Dendritic cell treated with granulocyte-macrophage colony-stimulating factor and Interleukin-4, amounts not matched to agents 40 ng/mL and 50 ng/mL, for 4 days (primary cell): ENCODE measurements at regions not wholly inside any gene's neighbourhood (a gene's known extent, or its start where the extent isn't known, plus 50 kb on each side); places are given as distances from the start of the nearest gene placed in this dataset.
"Not testable (repeated sequence)": the region's sequence is repeated elsewhere in the genome, so short reads cannot be mapped to it uniquely, and the experiment has no call there.

Experiments
- H3K27ac Mint-ChIP-seq: one replicate; pipeline ENCODE4 v1.8.0; 2022; ENCODE audit warnings: mild to moderate bottlenecking, mixed read lengths
- H3K27me3 Mint-ChIP-seq: one replicate; pipeline ENCODE4 v1.8.0; 2022; ENCODE audit warnings: mild to moderate bottlenecking, mixed read lengths
- H3K36me3 Mint-ChIP-seq: one replicate; pipeline ENCODE4 v1.8.0; 2022; ENCODE audit warnings: low read depth, mixed read lengths
- H3K4me1 Mint-ChIP-seq: one replicate; pipeline ENCODE4 v1.8.0; 2022; ENCODE audit warnings: low read depth, mixed read lengths
- H3K4me3 Mint-ChIP-seq: one replicate; pipeline ENCODE4 v1.8.0; 2022; ENCODE audit warnings: mild to moderate bottlenecking, moderate library complexity, mixed read lengths
- H3K9me3 Mint-ChIP-seq: one replicate; pipeline ENCODE4 v1.8.0; 2022; ENCODE audit warnings: mixed read lengths
- intact Hi-C: fragments of 100-400 bp; cut with micrococcal nuclease; formaldehyde crosslinking; loops from one replicate; pipeline ENCODE4 v1.15.0; 2022

- Mint-ChIP-seq H3K27ac (no peak overlapping the region), H3K9me3 (no peaks in the 10 kb centered on the region), H3K4me1 (no peaks in the 10 kb centered on the region), H3K4me3 (no peak overlapping the region), H3K36me3 (no peaks in the 10 kb centered on the region), H3K27me3 (no peaks in the 10 kb centered on the region)
- intact Hi-C loops, result no loop called here
These were observed 603.1 kb downstream of the ETNK1 start for GRCh38 chr12:23228101-23228500.

GRCh38 chr12:23230899-23231298, 605.9 kb downstream of the ETNK1 start:
- Mint-ChIP-seq H3K36me3 (no peaks in the 10 kb centered on the region), H3K4me3 (no peak overlapping the region), H3K9me3 (no peaks in the 10 kb centered on the region), H3K27me3 (no peaks in the 10 kb centered on the region), H3K27ac (no peak overlapping the region), H3K4me1 (no peaks in the 10 kb centered on the region)
- intact Hi-C loops, result no loop called here

GRCh38 chr12:23236066-23236780, 611.3 kb downstream of the ETNK1 start:
- H3K9me3 Mint-ChIP-seq, result no peaks in the 10 kb centered on the region
- intact Hi-C loops, result no loop called here
- H3K4me1 Mint-ChIP-seq, result no peaks in the 10 kb centered on the region

GRCh38 chr12:23236811-23237210, 611.8 kb downstream of the ETNK1 start:
- H3K36me3 Mint-ChIP-seq, result no peaks in the 10 kb centered on the region
- intact Hi-C loops, result no loop called here
- H3K9me3 Mint-ChIP-seq, result no peaks in the 10 kb centered on the region
- no peaks in the 10 kb centered on the region for H3K27me3 Mint-ChIP-seq
- no peaks in the 10 kb centered on the region for H3K4me1 Mint-ChIP-seq
- H3K27ac Mint-ChIP-seq, result no peak overlapping the region
- H3K4me3 Mint-ChIP-seq, result no peak overlapping the region

More at GRCh38 chr12:23236066-23236780, 611.3 kb downstream of the ETNK1 start:
- no peak overlapping the region for H3K27ac Mint-ChIP-seq
- H3K27me3 Mint-ChIP-seq, result no peaks in the 10 kb centered on the region
- H3K4me3 Mint-ChIP-seq, result no peak overlapping the region
- H3K36me3 Mint-ChIP-seq, result no peaks in the 10 kb centered on the region

GRCh38 chr12:23238190-23238589, 613.2 kb downstream of the ETNK1 start:
- Mint-ChIP-seq H3K4me1 (no peaks in the 10 kb centered on the region), H3K27me3 (no peaks in the 10 kb centered on the region), H3K27ac (no peak overlapping the region), H3K9me3 (peaks cover 6% of the 10 kb centered on the region), H3K4me3 (no peak overlapping the region), H3K36me3 (no peaks in the 10 kb centered on the region)
- intact Hi-C loops, result no loop called here

GRCh38 chr12:23238957-23239356, 614.0 kb downstream of the ETNK1 start:
- no peak overlapping the region for H3K27ac Mint-ChIP-seq
- H3K4me3 Mint-ChIP-seq, result no peak overlapping the region
- H3K9me3 Mint-ChIP-seq, result peaks cover 11% of the 10 kb centered on the region
- H3K36me3 Mint-ChIP-seq, result no peaks in the 10 kb centered on the region
- no peaks in the 10 kb centered on the region for H3K27me3 Mint-ChIP-seq
- intact Hi-C loops, result no loop called here
- H3K4me1 Mint-ChIP-seq, result no peaks in the 10 kb centered on the region

- Mint-ChIP-seq H3K27ac (no peak overlapping the region), H3K9me3 (peaks cover 12% of the 10 kb centered on the region), H3K4me1 (no peaks in the 10 kb centered on the region), H3K27me3 (no peaks in the 10 kb centered on the region), H3K4me3 (no peak overlapping the region), H3K36me3 (no peaks in the 10 kb centered on the region)
- intact Hi-C loops, result no loop called here
These were observed 620.2 kb downstream of the ETNK1 start for GRCh38 chr12:23245186-23245585.

- Mint-ChIP-seq H3K9me3 (peaks cover 49% of the 10 kb centered on the region), H3K4me1 (no peaks in the 10 kb centered on the region), H3K27ac (no peak overlapping the region), H3K4me3 (no peak overlapping the region), H3K27me3 (no peaks in the 10 kb centered on the region), H3K36me3 (no peaks in the 10 kb centered on the region)
- intact Hi-C loops, result no loop called here
These were observed 628.2 kb downstream of the ETNK1 start for GRCh38 chr12:23253191-23253590.

GRCh38 chr12:23253910-23254309, 628.9 kb downstream of the ETNK1 start:
- H3K4me3 Mint-ChIP-seq, H3K27ac Mint-ChIP-seq, H3K4me1 Mint-ChIP-seq, H3K27me3 Mint-ChIP-seq, intact Hi-C loops, H3K36me3 Mint-ChIP-seq: not testable (repeated sequence)
- peaks cover 49% of the 10 kb centered on the region for H3K9me3 Mint-ChIP-seq

GRCh38 chr12:23259558-23259957, 634.6 kb downstream of the ETNK1 start:
- Mint-ChIP-seq H3K4me3 (no peak overlapping the region), H3K36me3 (no peaks in the 10 kb centered on the region), H3K9me3 (peaks cover 25% of the 10 kb centered on the region), H3K4me1 (no peaks in the 10 kb centered on the region), H3K27ac (no peak overlapping the region), H3K27me3 (no peaks in the 10 kb centered on the region)
- intact Hi-C loops, result no loop called here

- Mint-ChIP-seq H3K27me3 (no peaks in the 10 kb centered on the region), H3K27ac (no peak overlapping the region), H3K4me1 (no peaks in the 10 kb centered on the region), H3K36me3 (no peaks in the 10 kb centered on the region), H3K4me3 (no peak overlapping the region), H3K9me3 (peaks cover 10% of the 10 kb centered on the region)
- intact Hi-C loops, result no loop called here
These were observed 637.7 kb downstream of the ETNK1 start for GRCh38 chr12:23262670-23263069.

GRCh38 chr12:23277831-23278230, 652.9 kb downstream of the ETNK1 start:
- H3K4me3 Mint-ChIP-seq, result no peak overlapping the region
- no peak overlapping the region for H3K27ac Mint-ChIP-seq
- no peaks in the 10 kb centered on the region for H3K27me3 Mint-ChIP-seq
- intact Hi-C loops, result no loop called here
- no peaks in the 10 kb centered on the region for H3K36me3 Mint-ChIP-seq
- H3K9me3 Mint-ChIP-seq, result peaks cover 6% of the 10 kb centered on the region
- H3K4me1 Mint-ChIP-seq, result no peaks in the 10 kb centered on the region

- Mint-ChIP-seq H3K4me3 (no peak overlapping the region), H3K27ac (no peak overlapping the region), H3K9me3 (peaks cover 18% of the 10 kb centered on the region), H3K36me3 (no peaks in the 10 kb centered on the region), H3K4me1 (no peaks in the 10 kb centered on the region), H3K27me3 (no peaks in the 10 kb centered on the region)
- intact Hi-C loops, result no loop called here
These were observed 656.3 kb downstream of the ETNK1 start for GRCh38 chr12:23281295-23281694.

- Mint-ChIP-seq H3K27me3 (no peaks in the 10 kb centered on the region), H3K36me3 (no peaks in the 10 kb centered on the region), H3K9me3 (peaks cover 24% of the 10 kb centered on the region), H3K4me3 (no peak overlapping the region), H3K4me1 (no peaks in the 10 kb centered on the region), H3K27ac (no peak overlapping the region)
- intact Hi-C loops, result no loop called here
These were observed 657.7 kb downstream of the ETNK1 start for GRCh38 chr12:23282701-23283100.
